Fibroblast of lung (primary cell): ENCODE measurements at regions not wholly inside any gene's neighbourhood (a gene's known extent, or its start where the extent isn't known, plus 50 kb on each side); places are given as distances from the start of the nearest gene placed in this dataset.

Experiments
- DNase-seq, 2 donors: peaks; one replicate each; pipeline versions ENCODE4 v3.0.0 to v3.0.0-alpha.2; 2010; ENCODE audit warnings: low read depth in 2 of 2
- H2AFZ ChIP-seq: 2 replicates; pipeline ENCODE4 v1.5.1; 2012; ENCODE audit warnings: low read length, control low read depth, inconsistent platforms
- H3K27ac ChIP-seq: 2 replicates; pipeline ENCODE4 v1.5.1; 2011; ENCODE audit warnings: low read length, control low read depth; ENCODE audit not compliant: insufficient read depth
- H3K27me3 ChIP-seq: 2 replicates; pipeline ENCODE4 v1.5.1; 2011; ENCODE audit warnings: mild to moderate bottlenecking, low read length; ENCODE audit not compliant: control insufficient read depth, insufficient read depth
- H3K36me3 ChIP-seq: 2 replicates; pipeline ENCODE4 v1.5.1; 2011; ENCODE audit warnings: low read length; ENCODE audit not compliant: control insufficient read depth, insufficient read depth
- H3K4me1 ChIP-seq: 2 replicates; pipeline ENCODE4 v1.5.1; 2011; ENCODE audit warnings: low read length; ENCODE audit not compliant: control insufficient read depth, insufficient read depth; ENCODE audit errors: extremely low read depth
- H3K4me2 ChIP-seq: 2 replicates; pipeline ENCODE4 v1.5.1; 2011; ENCODE audit warnings: low read length, control low read depth; ENCODE audit not compliant: insufficient read depth; ENCODE audit errors: extremely low read depth
- H3K4me3 ChIP-seq, 4 experiments: fragments of 200-600 bp in 1 of 4; sonication (generic) in 1 of 4; replicated peaks in 1 of 4; 2 replicates each; pipeline ENCODE4 v1.5.1; 2011 to 2016; ENCODE audit warnings: low read length in 4 of 4, low read depth in 3 of 4, mild to moderate bottlenecking in 3 of 4, control low read depth in 2 of 4, inconsistent platforms in 1 of 4, mixed read lengths in 1 of 4; ENCODE audit not compliant: insufficient read depth in 1 of 4; ENCODE audit errors: control extremely low read depth in 1 of 4
- H3K79me2 ChIP-seq: 2 replicates; pipeline ENCODE4 v1.5.1; 2012; ENCODE audit warnings: mild to moderate bottlenecking, low read length, inconsistent platforms; ENCODE audit not compliant: control insufficient read depth, insufficient read depth
- H3K9ac ChIP-seq: 2 replicates; pipeline ENCODE4 v1.5.1; 2011; ENCODE audit warnings: mild to moderate bottlenecking, low read length, control low read depth; ENCODE audit not compliant: insufficient read depth
- H3K9me3 ChIP-seq: 2 replicates; pipeline ENCODE4 v1.5.1; 2012; ENCODE audit warnings: low read depth, low read length; ENCODE audit not compliant: control insufficient read depth, insufficient read depth
- H4K20me1 ChIP-seq: 2 replicates; pipeline ENCODE4 v1.5.1; 2011; ENCODE audit warnings: low read length; ENCODE audit not compliant: control insufficient read depth, insufficient read depth; ENCODE audit errors: extremely low read depth
- CTCF ChIP-seq, 2 donors: IDR thresholded peaks in 1 of 2; conservative IDR thresholded peaks in 1 of 2; 1 replicate in 1 of 2; 2 replicates in 1 of 2; pipeline ENCODE4 v1.5.1; 2011 to 2012; ENCODE audit warnings: low read length in 2 of 2, control low read depth in 1 of 2, inconsistent platforms in 1 of 2, low read depth in 1 of 2, mild to moderate bottlenecking in 1 of 2
- EZH2 ChIP-seq: IDR thresholded peaks from 2 replicates; pipeline ENCODE4 v1.5.1; 2012; ENCODE audit warnings: low read length, control low read depth, mild to moderate bottlenecking; ENCODE audit errors: missing control alignments

GRCh38 chr10:111822661-111823060 is 360.9 kb downstream of the GPAM start:
- Histone ChIP-seq H3K4me2 (no peak overlapping the region), H3K79me2 (no peaks in the 10 kb centered on the region), H3K27me3 (no peaks in the 10 kb centered on the region), H3K4me1 (no peaks in the 10 kb centered on the region), H3K36me3 (no peaks in the 10 kb centered on the region), H3K9ac (no peak overlapping the region), H3K9me3 (no peaks in the 10 kb centered on the region), H2AFZ (no peak overlapping the region), H3K27ac (no peak overlapping the region), H4K20me1 (no peaks in the 10 kb centered on the region), H3K4me3 (no peak overlapping the region)
- DNase-seq = peak in 1 of 2 donors; percentile 17
- TF ChIP-seq EZH2 = no peak
- TF ChIP-seq CTCF (conservative IDR thresholded peaks at IDR 0.05 in 1 of 2, IDR thresholded peaks at IDR 0.05 in 1 of 2; ENCODE audit: low read depth in 1 of 2, low read length in 2 of 2) = no peak

GRCh38 chr10:111824128-111824527 is 359.4 kb downstream of the GPAM start:
- no peaks in the 10 kb centered on the region for H4K20me1 ChIP-seq
- DNase-seq = no peak
- H3K79me2 ChIP-seq = no peaks in the 10 kb centered on the region
- H3K27me3 ChIP-seq = no peaks in the 10 kb centered on the region
- H3K9me3 ChIP-seq = no peaks in the 10 kb centered on the region
- H2AFZ ChIP-seq = no peak overlapping the region
- TF ChIP-seq EZH2 = no peak
- no peak for TF ChIP-seq CTCF (conservative IDR thresholded peaks at IDR 0.05 in 1 of 2, IDR thresholded peaks at IDR 0.05 in 1 of 2; ENCODE audit: low read depth in 1 of 2, low read length in 2 of 2)
- no peak overlapping the region for H3K9ac ChIP-seq
- no peaks in the 10 kb centered on the region for H3K4me1 ChIP-seq
- no peak overlapping the region for H3K27ac ChIP-seq
- no peak overlapping the region for H3K4me2 ChIP-seq
- H3K36me3 ChIP-seq = no peaks in the 10 kb centered on the region
- H3K4me3 ChIP-seq = no peak overlapping the region

DNA sequence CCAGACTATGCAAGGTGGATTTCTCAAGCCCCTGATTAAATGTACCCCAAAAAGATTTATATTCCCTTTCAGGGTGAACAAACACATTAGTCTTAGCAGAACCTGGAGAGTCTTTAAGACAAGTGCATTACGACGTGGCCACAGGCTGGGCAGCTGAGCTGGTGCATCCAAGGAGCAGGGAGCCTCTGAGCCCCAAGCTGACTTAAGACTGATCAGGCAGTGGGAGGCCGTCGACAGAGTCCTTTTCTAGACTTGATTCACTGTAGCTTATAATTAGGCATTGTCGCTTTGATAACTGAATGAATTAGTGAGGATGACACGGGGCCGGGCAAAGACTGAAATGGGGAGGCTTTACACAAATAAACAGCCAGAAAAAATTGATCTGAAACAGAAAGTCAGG is 353.2 kb downstream of the GPAM start:
- no peak overlapping the region for H3K4me3 ChIP-seq
- TF ChIP-seq EZH2 (no peak), CTCF (conservative IDR thresholded peaks at IDR 0.05 in 1 of 2, IDR thresholded peaks at IDR 0.05 in 1 of 2; ENCODE audit: low read depth in 1 of 2, low read length in 2 of 2) (no peak)
- no peaks in the 10 kb centered on the region for H3K36me3 ChIP-seq
- no peak for DNase-seq
- H4K20me1 ChIP-seq = no peaks in the 10 kb centered on the region
- no peak overlapping the region for H3K4me2 ChIP-seq
- H2AFZ ChIP-seq = no peak overlapping the region
- H3K4me1 ChIP-seq = no peaks in the 10 kb centered on the region
- H3K27ac ChIP-seq = no peak overlapping the region
- H3K79me2 ChIP-seq = no peaks in the 10 kb centered on the region
- H3K9ac ChIP-seq = no peak overlapping the region
- no peaks in the 10 kb centered on the region for H3K9me3 ChIP-seq
- H3K27me3 ChIP-seq = no peaks in the 10 kb centered on the region
